HepG2 (cell line): ENCODE measurements at regions not wholly inside any gene's neighbourhood (a gene's known extent, or its start where the extent isn't known, plus 50 kb on each side); places are given as distances from the start of the nearest gene placed in this dataset.

Experiments
- ATAC-seq: fragments of 200-7000 bp; cut with Tn5 transposase; 3 replicates; pipeline ENCODE4 v1.9.1; 2020; ENCODE audit warnings: mild to moderate bottlenecking, moderate library complexity
- BruUV-seq: library from RNA; stranded (reverse); fragments of 400-500 nt; replicated peaks from 2 replicates; lab custom pipeline; 2021; lab: Mats Ljungman, UMichigan
- CTCF ChIA-PET: fragments of 300-600 bp; formaldehyde crosslinking; extraction: SDS; loops from one replicate; lab custom pipeline; 2021; ENCODE audit warnings: low total read pairs, inconsistent platforms, low intra/inter-chr PET ratio; lab: Yijun Ruan, JAX
- POLR2A ChIA-PET: fragments of 350-600 bp; sonication (Branson Sonifier 250); formaldehyde crosslinking; loops from one replicate; lab custom pipeline; 2020; ENCODE audit warnings: antibody characterized with exemption, inconsistent platforms; lab: Yijun Ruan, JAX
- DNase-seq: peaks from one replicate; pipeline ENCODE4 v3.0.0-alpha.2; 2015; ENCODE audit warnings: low spot score
- FAIRE-seq: peaks from 3 replicates; lab custom pipeline; 2011; peaks lifted over from hg19 to GRCh38; lab: Jason Lieb, UNC
- H2AFZ ChIP-seq: one replicate; pipeline ENCODE4 v1.6.1; 2011; ENCODE audit warnings: low read length, inconsistent platforms
- H3K27ac ChIP-seq: fragments of 300-600 bp; 3 replicates; pipeline ENCODE4 v1.8.0; 2011; ENCODE audit warnings: mixed run types, mild to moderate bottlenecking, mixed read lengths, low read length, inconsistent platforms; ENCODE audit not compliant: insufficient read depth; ENCODE audit errors: extremely low read length
- H3K27me3 ChIP-seq, 2 experiments: fragments of 200-600 bp in 1 of 2; 2 replicates in 1 of 2; 3 replicates in 1 of 2; pipeline versions ENCODE4 v1.6.0 to v1.8.0; 2011; ENCODE audit warnings: low read length in 2 of 2, mild to moderate bottlenecking in 2 of 2, moderate library complexity in 2 of 2, inconsistent platforms in 1 of 2; ENCODE audit not compliant: insufficient read depth in 2 of 2, control insufficient read depth in 1 of 2
- H3K36me3 ChIP-seq, 2 experiments: fragments of 200-600 bp in 1 of 2; replicated peaks in 1 of 2; 2 replicates in 1 of 2; 3 replicates in 1 of 2; pipeline versions ENCODE4 v1.5.1 to v1.8.0; 2011; ENCODE audit warnings: low read length in 2 of 2, inconsistent platforms in 1 of 2; ENCODE audit not compliant: insufficient read depth in 2 of 2, control insufficient read depth in 1 of 2
- H3K4me1 ChIP-seq: 2 replicates; pipeline ENCODE4 v1.5.1; 2012; ENCODE audit warnings: low read length, inconsistent platforms; ENCODE audit not compliant: insufficient read depth
- H3K4me2 ChIP-seq: 2 replicates; pipeline ENCODE4 v1.6.0; 2011; ENCODE audit warnings: low read depth, low read length, inconsistent platforms
- H3K4me3 ChIP-seq, 3 experiments: fragments of 200-600 bp in 1 of 3; sonication (generic), shearing (Covaris generic) in 1 of 3; replicated peaks in 1 of 3; 2 replicates each; pipeline ENCODE4 v1.5.1; 2011 to 2016; ENCODE audit warnings: low read length in 3 of 3, inconsistent platforms in 2 of 3, low read depth in 2 of 3, mild to moderate bottlenecking in 2 of 3, control low read depth in 1 of 3, mixed read lengths in 1 of 3; ENCODE audit not compliant: insufficient read depth in 1 of 3
- H3K79me2 ChIP-seq: one replicate; pipeline ENCODE4 v1.6.1; 2011; ENCODE audit warnings: low read length, inconsistent platforms; ENCODE audit not compliant: insufficient read depth
- H3K9ac ChIP-seq: 2 replicates; pipeline ENCODE4 v1.6.0; 2011; ENCODE audit warnings: mild to moderate bottlenecking, low read depth, low read length, inconsistent platforms; ENCODE audit not compliant: insufficient read depth
- H3K9me3 ChIP-seq: 2 replicates; pipeline ENCODE4 v1.5.1; 2012; ENCODE audit warnings: mild to moderate bottlenecking, low read length
- H4K20me1 ChIP-seq: 2 replicates; pipeline ENCODE4 v1.6.0; 2011; ENCODE audit warnings: inconsistent platforms, mild to moderate bottlenecking, low read length, moderate library complexity; ENCODE audit not compliant: insufficient read depth
- ATM ChIP-seq: fragments of 450-650 bp; IDR thresholded peaks from 2 replicates; pipeline ENCODE4 v1.7.1; 2017; ENCODE audit warnings: mild to moderate bottlenecking, borderline replicate concordance
- EED ChIP-seq: sonication (generic); formaldehyde crosslinking; IDR thresholded peaks from 2 replicates; pipeline ENCODE4 v1.5.0; 2020; ENCODE audit warnings: mild to moderate bottlenecking, missing genetic modification reagents
- HNRNPL ChIP-seq: fragments of 200-400 bp; formaldehyde crosslinking; IDR thresholded peaks from 2 replicates; pipeline ENCODE4 v1.6.1; 2017; ENCODE audit warnings: mild to moderate bottlenecking, low read depth, low read length
- MXD4 ChIP-seq: IDR thresholded peaks from 2 replicates; pipeline ENCODE4 v1.6.1; 2016; ENCODE audit warnings: mild to moderate bottlenecking, missing biosample characterization, missing genetic modification reagents
- PITX1 ChIP-seq: sonication (generic); formaldehyde crosslinking; IDR thresholded peaks from 2 replicates; pipeline ENCODE4 v1.5.1; 2020; ENCODE audit warnings: mild to moderate bottlenecking, missing genetic modification reagents
- PRMT3 ChIP-seq: sonication (generic); formaldehyde crosslinking; IDR thresholded peaks from 2 replicates; pipeline ENCODE4 v1.8.1; 2022; ENCODE audit warnings: low read depth, mild to moderate bottlenecking, moderate library complexity, missing genetic modification reagents, borderline replicate concordance
- RXRA ChIP-seq: sonication (generic); formaldehyde crosslinking; IDR thresholded peaks from 2 replicates; pipeline ENCODE4 v1.5.1; 2020; ENCODE audit warnings: missing genetic modification reagents
- SP1 ChIP-seq, 2 experiments: fragments of 450-650 bp in 1 of 2; sonication (generic) in 1 of 2; formaldehyde crosslinking in 1 of 2; IDR thresholded peaks; 2 replicates each; pipeline versions ENCODE4 v1.4.0 to v1.6.1; 2016 to 2020; ENCODE audit warnings: missing genetic modification reagents in 1 of 2
- SRSF1 ChIP-seq: fragments of 200-400 bp; formaldehyde crosslinking; optimal IDR thresholded peaks from 2 replicates; pipeline ENCODE3; 2017; ENCODE audit warnings: mild to moderate bottlenecking, low read depth, low read length, moderate library complexity
- SRSF4 ChIP-seq: fragments of 200-400 bp; formaldehyde crosslinking; IDR thresholded peaks from one replicate; pipeline ENCODE4 v1.6.1; 2018; ENCODE audit warnings: mild to moderate bottlenecking, low read depth, low read length, moderate library complexity; ENCODE audit not compliant: poor library complexity, severe bottlenecking
- ZFP82 ChIP-seq: sonication (generic); formaldehyde crosslinking; IDR thresholded peaks from 2 replicates; pipeline ENCODE4 v1.5.1; 2020; ENCODE audit warnings: mild to moderate bottlenecking, missing genetic modification reagents, borderline replicate concordance
- ZNF430 ChIP-seq: sonication (generic); formaldehyde crosslinking; IDR thresholded peaks from 2 replicates; pipeline ENCODE4 v1.9.0; 2021; ENCODE audit warnings: mild to moderate bottlenecking, missing genetic modification reagents
- ZNF441 ChIP-seq: sonication (generic); formaldehyde crosslinking; IDR thresholded peaks from 2 replicates; pipeline ENCODE4 v1.7.0; 2021; ENCODE audit warnings: missing genetic modification reagents, borderline replicate concordance
- ZNF446 ChIP-seq: sonication (generic); formaldehyde crosslinking; IDR thresholded peaks from 2 replicates; pipeline ENCODE4 v1.5.0; 2020; ENCODE audit warnings: mild to moderate bottlenecking, missing genetic modification reagents
- ZNF577 ChIP-seq: sonication (generic); formaldehyde crosslinking; IDR thresholded peaks from 2 replicates; pipeline ENCODE4 v1.4.0; 2020; ENCODE audit warnings: mild to moderate bottlenecking, low read depth, missing genetic modification reagents, borderline replicate concordance
- ZNF674 ChIP-seq: sonication (generic); formaldehyde crosslinking; IDR thresholded peaks from 2 replicates; pipeline ENCODE4 v1.5.0; 2020; ENCODE audit warnings: low read depth, mild to moderate bottlenecking, missing genetic modification reagents
- WGBS: methylation state at CpG from one replicate; pipeline ENCODE4 v1.1.6; 2017; ENCODE audit warnings: low lambda C conversion rate; 5-methylcytosine and 5-hydroxymethylcytosine counted together
- in situ Hi-C: cut with HindIII; loops from 2 replicates; pipeline ENCODE4 v1.10.0; 2017; ENCODE audit warnings: low pct_unique_long_range_greater_than_20kb; ENCODE audit not compliant: extremely low pct_ligation_motif_present
- intact Hi-C: fragments of 100-400 bp; cut with micrococcal nuclease; formaldehyde crosslinking; loops from one replicate; pipeline ENCODE4 v1.10.0; 2022; ENCODE audit not compliant: unreplicated experiment
- TF ChIP-seq, protein P1 (sequence below): sonication (generic); formaldehyde crosslinking; IDR thresholded peaks from 2 replicates; pipeline ENCODE4 v1.4.0; 2020; ENCODE audit warnings: missing genetic modification reagents
- TF ChIP-seq, protein P2 (sequence below): sonication (generic); formaldehyde crosslinking; IDR thresholded peaks from 2 replicates; pipeline ENCODE4 v1.9.0; 2021; ENCODE audit warnings: missing genetic modification reagents, borderline replicate concordance

DNA sequence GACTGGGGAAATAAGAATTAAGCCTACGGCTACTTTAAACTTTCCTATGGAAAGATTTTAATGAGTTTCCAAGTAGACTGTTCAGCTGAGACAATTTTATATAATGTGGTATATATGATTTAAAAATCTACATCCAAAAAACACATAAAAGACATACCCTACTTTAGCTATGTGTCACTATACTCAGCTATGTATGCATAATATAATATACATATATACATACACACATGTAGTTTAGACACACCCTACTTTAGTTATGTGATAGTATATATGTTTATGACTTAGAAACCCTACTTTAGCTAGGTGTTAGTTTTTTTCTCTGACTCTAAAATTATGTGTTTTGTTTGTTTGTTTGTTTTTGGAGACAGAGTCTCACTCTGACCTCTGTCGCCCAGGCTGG is 100.5 kb upstream of the DAB2 start (continued):
- TF ChIP-seq ZNF577 (CRISPR knock-in tag) (no peak), MXD4 (CRISPR knock-in tag) (no peak), PRMT3 (no peak), PITX1 (CRISPR knock-in tag) (no peak), SP1 (IDR thresholded peaks at IDR 0.05) (no peak), SP1 (CRISPR knock-in tag; IDR thresholded peaks at IDR 0.05) (no peak), ZFP82 (CRISPR knock-in tag) (no peak), SRSF4 (no peak)
- TF ChIP-seq, protein P1, sequence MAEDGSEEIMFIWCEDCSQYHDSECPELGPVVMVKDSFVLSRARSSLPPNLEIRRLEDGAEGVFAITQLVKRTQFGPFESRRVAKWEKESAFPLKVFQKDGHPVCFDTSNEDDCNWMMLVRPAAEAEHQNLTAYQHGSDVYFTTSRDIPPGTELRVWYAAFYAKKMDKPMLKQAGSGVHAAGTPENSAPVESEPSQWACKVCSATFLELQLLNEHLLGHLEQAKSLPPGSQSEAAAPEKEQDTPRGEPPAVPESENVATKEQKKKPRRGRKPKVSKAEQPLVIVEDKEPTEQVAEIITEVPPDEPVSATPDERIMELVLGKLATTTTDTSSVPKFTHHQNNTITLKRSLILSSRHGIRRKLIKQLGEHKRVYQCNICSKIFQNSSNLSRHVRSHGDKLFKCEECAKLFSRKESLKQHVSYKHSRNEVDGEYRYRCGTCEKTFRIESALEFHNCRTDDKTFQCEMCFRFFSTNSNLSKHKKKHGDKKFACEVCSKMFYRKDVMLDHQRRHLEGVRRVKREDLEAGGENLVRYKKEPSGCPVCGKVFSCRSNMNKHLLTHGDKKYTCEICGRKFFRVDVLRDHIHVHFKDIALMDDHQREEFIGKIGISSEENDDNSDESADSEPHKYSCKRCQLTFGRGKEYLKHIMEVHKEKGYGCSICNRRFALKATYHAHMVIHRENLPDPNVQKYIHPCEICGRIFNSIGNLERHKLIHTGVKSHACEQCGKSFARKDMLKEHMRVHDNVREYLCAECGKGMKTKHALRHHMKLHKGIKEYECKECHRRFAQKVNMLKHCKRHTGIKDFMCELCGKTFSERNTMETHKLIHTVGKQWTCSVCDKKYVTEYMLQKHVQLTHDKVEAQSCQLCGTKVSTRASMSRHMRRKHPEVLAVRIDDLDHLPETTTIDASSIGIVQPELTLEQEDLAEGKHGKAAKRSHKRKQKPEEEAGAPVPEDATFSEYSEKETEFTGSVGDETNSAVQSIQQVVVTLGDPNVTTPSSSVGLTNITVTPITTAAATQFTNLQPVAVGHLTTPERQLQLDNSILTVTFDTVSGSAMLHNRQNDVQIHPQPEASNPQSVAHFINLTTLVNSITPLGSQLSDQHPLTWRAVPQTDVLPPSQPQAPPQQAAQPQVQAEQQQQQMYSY (CRISPR knock-in tag), result no peak

DNA sequence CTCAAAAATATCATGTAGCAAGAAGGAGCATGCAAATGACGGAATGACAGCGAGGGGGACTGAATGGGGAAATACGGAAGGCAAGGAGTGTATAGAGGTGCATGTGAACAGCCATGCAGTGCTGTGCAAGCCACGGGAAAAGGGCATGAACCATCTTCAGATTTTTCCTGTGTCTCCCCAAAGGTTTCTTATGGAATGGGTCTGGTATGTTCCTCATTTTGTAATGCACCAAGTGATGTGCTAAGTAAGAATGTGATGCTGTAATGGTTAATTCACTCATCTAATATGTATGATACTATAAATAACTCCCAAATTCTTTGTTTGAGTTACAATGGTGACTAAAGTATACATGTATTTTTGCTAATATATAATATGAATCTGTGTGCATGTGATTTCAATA is 99.0 kb upstream of the DAB2 start:
- FAIRE-seq (no peak), DNase-seq (no peak), ATAC-seq (no peak)
- 48% methylated on average over 4 of the region's 4 CpGs for WGBS
- H3K27ac ChIP-seq, result no peak overlapping the region
- in situ Hi-C loops, result no loop called here
- H3K4me2 ChIP-seq, result no peak overlapping the region
- H4K20me1 ChIP-seq, result no peaks in the 10 kb centered on the region
- ChIA-PET CTCF (no interaction called here), POLR2A (interaction anchor here (1.2 kb wide), 1 partner anchor 99 kb away, joined by 3 read pairs; the partner anchor contains the start of gene DAB2)
- no peak overlapping the region for H2AFZ ChIP-seq
- H3K79me2 ChIP-seq, result no peaks in the 10 kb centered on the region
- H3K9ac ChIP-seq, result no peak overlapping the region
- BruUV-seq, result no TSS peak
- peaks cover 0 to 2% of the 10 kb centered on the region in 2 experiments; a peak in 1 of 5 replicates for H3K27me3 ChIP-seq
- H3K4me1 ChIP-seq, result peaks cover 23% of the 10 kb centered on the region
- no peak for TF ChIP-seq ZNF441
- TF ChIP-seq ZNF446 (CRISPR knock-in tag), result no peak
- no peak for TF ChIP-seq EED (CRISPR knock-in tag)
- TF ChIP-seq ATM, result no peak
- TF ChIP-seq RXRA (CRISPR knock-in tag), result no peak
- no peak for TF ChIP-seq HNRNPL
- TF ChIP-seq SRSF1, result no peak
- TF ChIP-seq, protein P2, sequence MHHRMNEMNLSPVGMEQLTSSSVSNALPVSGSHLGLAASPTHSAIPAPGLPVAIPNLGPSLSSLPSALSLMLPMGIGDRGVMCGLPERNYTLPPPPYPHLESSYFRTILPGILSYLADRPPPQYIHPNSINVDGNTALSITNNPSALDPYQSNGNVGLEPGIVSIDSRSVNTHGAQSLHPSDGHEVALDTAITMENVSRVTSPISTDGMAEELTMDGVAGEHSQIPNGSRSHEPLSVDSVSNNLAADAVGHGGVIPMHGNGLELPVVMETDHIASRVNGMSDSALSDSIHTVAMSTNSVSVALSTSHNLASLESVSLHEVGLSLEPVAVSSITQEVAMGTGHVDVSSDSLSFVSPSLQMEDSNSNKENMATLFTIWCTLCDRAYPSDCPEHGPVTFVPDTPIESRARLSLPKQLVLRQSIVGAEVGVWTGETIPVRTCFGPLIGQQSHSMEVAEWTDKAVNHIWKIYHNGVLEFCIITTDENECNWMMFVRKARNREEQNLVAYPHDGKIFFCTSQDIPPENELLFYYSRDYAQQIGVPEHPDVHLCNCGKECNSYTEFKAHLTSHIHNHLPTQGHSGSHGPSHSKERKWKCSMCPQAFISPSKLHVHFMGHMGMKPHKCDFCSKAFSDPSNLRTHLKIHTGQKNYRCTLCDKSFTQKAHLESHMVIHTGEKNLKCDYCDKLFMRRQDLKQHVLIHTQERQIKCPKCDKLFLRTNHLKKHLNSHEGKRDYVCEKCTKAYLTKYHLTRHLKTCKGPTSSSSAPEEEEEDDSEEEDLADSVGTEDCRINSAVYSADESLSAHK (CRISPR knock-in tag), result no peak
- TF ChIP-seq ZNF674, result no peak
- TF ChIP-seq ZNF430, result no peak
- no peaks in the 10 kb centered on the region for H3K9me3 ChIP-seq
- no peaks in the 10 kb centered on the region for H3K36me3 ChIP-seq
- intact Hi-C loops, result no loop called here
- no peak overlapping the region for H3K4me3 ChIP-seq
